ENCODE measurements at regions not wholly inside any gene's neighbourhood (a gene's known extent, or its start where the extent isn't known, plus 50 kb on each side); places are given as distances from the start of the nearest gene placed in this dataset.

DNA sequence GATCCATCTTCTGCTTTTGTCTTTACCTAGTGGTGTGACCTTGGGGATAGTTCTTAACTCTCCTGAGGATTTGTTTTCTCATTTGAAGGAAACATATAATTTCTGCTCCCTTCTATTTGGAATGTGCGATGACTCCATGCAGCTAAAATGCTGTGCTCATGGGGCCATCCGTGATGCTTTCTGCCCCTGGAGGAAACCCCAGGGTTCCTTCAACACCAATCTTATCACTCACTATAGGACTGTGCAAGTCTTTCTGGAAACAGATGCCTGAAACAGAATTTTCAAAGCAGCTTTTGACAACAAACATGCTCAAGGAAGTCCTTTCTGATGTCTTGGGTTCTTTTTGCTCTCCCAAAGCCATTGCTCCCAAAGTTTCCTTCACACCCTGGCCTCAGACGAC lies 128.8 kb upstream of the GGTLC1 start:
- H3K4me3 ChIP-seq: no peak overlapping the region
- H3K4me1 ChIP-seq: no peaks in the 10 kb centered on the region
- no peaks in the 10 kb centered on the region for H3K27me3 ChIP-seq
- H3K36me3 ChIP-seq: no peaks in the 10 kb centered on the region
- TF ChIP-seq, protein P1, sequence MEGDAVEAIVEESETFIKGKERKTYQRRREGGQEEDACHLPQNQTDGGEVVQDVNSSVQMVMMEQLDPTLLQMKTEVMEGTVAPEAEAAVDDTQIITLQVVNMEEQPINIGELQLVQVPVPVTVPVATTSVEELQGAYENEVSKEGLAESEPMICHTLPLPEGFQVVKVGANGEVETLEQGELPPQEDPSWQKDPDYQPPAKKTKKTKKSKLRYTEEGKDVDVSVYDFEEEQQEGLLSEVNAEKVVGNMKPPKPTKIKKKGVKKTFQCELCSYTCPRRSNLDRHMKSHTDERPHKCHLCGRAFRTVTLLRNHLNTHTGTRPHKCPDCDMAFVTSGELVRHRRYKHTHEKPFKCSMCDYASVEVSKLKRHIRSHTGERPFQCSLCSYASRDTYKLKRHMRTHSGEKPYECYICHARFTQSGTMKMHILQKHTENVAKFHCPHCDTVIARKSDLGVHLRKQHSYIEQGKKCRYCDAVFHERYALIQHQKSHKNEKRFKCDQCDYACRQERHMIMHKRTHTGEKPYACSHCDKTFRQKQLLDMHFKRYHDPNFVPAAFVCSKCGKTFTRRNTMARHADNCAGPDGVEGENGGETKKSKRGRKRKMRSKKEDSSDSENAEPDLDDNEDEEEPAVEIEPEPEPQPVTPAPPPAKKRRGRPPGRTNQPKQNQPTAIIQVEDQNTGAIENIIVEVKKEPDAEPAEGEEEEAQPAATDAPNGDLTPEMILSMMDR (IDR thresholded peaks at IDR 0.05): no peak
- no peaks in the 10 kb centered on the region for H3K9me3 ChIP-seq
- no peak for DNase-seq (ENCODE audit: low spot score)
- H3K27ac ChIP-seq: no peak overlapping the region

DNA sequence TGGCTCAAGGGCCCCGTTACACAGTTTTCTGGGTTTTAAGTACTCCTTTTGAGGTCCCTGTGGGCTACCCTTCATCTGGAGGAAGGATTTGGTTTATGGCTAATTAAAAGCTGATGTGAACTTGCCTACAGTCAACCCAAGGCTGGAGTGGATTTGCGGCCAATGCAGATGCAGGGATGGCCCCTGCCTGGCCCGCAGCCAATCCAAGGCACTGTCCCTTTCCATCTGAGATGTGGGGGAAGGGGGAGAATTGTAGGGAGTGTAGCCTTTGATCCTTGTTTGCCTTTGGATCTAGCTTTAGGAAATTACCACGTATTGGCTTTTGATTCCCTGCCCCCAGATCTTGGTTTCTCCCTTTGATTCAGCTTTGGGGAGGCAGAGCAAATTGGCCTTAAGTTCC lies 128.0 kb upstream of the GGTLC1 start:
- TF ChIP-seq, protein P1 (IDR thresholded peaks at IDR 0.05): no peak
- DNase-seq (ENCODE audit: low spot score): no peak

DNA sequence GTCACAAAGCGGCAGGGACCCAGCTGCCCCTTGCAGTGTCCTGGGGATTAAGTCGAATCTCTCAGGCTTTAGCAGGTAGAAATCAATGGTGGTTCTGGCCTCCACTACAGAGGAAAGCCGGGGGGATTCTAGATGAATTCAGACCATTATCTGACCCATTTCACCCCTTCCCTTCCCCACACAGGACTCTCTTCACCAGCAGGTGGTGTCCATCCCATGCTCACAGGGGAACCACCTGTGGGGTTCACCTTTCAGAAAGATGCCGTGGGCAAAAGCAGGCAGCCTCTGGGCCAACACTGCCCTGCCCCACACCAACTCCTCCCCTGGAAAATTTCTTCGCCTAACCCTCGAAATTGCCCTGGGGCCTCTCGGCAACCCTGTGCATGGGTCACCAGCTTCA lies 123.8 kb upstream of the GGTLC1 start:
- no peak overlapping the region for H3K4me3 ChIP-seq
- H3K27me3 ChIP-seq: no peaks in the 10 kb centered on the region
- no peaks in the 10 kb centered on the region for H3K4me1 ChIP-seq
- no peak overlapping the region for H3K27ac ChIP-seq
- H3K9me3 ChIP-seq: no peaks in the 10 kb centered on the region
- no peaks in the 10 kb centered on the region for H3K36me3 ChIP-seq
- TF ChIP-seq, protein P1 (IDR thresholded peaks at IDR 0.05): no peak
- no peak for DNase-seq (ENCODE audit: low spot score)

More for the DNA sequence above, 128.0 kb upstream of the GGTLC1 start:
- no peaks in the 10 kb centered on the region for H3K36me3 ChIP-seq
- no peaks in the 10 kb centered on the region for H3K27me3 ChIP-seq
- H3K4me3 ChIP-seq: no peak overlapping the region
- no peaks in the 10 kb centered on the region for H3K9me3 ChIP-seq
- no peak overlapping the region for H3K27ac ChIP-seq
- no peaks in the 10 kb centered on the region for H3K4me1 ChIP-seq

DNA sequence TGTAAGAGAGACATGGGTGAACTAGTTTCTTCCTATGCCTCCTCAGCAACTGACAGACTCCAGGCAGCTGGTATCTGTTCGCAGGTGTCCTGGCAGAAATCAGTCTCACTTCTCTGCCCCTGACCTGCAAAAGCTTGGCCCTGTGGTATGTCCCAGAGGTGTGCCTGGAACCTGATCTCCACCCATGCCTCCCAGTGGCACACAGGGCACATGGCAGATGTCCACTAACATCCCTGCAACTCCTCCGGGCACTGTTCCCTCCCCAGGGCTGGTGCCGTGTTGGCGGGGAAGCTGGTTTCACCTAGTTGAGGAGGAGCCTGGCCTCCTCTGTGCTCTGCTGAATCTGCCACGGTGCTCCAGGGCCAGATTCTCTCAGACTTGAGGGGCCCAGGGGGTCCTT lies 123.3 kb upstream of the GGTLC1 start:
- no peaks in the 10 kb centered on the region for H3K36me3 ChIP-seq
- no peaks in the 10 kb centered on the region for H3K4me1 ChIP-seq
- no peaks in the 10 kb centered on the region for H3K27me3 ChIP-seq
- TF ChIP-seq, protein P1 (IDR thresholded peaks at IDR 0.05): no peak
- no peak for DNase-seq (ENCODE audit: low spot score)
- H3K27ac ChIP-seq: no peak overlapping the region
- H3K4me3 ChIP-seq: no peak overlapping the region
- H3K9me3 ChIP-seq: no peaks in the 10 kb centered on the region

DNA sequence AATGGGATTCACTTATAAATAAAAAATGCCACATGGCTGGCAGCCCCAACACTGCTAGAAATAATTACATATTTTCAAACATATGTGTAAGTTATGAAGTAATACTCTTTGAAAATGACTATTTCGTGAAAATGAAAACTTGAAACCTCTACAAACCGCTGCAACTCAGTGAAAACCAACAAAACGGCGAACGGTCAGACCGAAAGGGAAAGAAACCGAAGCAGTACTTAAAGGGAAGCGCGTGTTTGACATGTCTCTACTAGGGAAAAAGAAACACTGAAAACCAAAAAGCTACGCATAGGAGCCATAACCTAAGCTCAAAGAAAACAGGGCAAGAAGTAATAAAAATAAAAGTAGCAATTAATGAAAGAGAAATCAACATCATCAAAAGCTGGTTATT lies 121.0 kb upstream of the GGTLC1 start:
- H3K27ac ChIP-seq: no peak overlapping the region
- H3K36me3 ChIP-seq: no peaks in the 10 kb centered on the region
- H3K4me3 ChIP-seq: no peak overlapping the region
- TF ChIP-seq, protein P1 (IDR thresholded peaks at IDR 0.05): no peak
- DNase-seq (ENCODE audit: low spot score): no peak
- H3K27me3 ChIP-seq: no peaks in the 10 kb centered on the region
- H3K4me1 ChIP-seq: no peaks in the 10 kb centered on the region
- H3K9me3 ChIP-seq: no peaks in the 10 kb centered on the region

DNA sequence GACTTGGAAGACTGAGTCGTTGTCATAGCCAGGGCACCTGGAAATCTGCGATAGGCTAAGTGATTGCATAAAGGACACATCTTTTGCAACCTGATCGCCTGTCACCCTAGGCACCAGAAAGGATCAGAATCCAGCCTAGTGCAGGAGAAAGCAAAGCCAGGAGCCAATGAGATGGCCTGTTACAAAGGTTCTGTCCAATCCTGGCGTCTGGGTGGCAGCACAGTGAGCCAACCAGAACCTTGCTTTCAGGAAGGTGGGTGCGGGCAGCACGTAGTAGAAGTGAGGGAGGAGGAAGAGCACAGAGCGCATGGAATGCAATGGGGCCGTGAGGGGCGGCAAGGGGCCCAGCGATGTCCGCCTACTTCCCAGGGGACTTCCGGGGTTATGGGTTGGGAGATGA lies 120.4 kb upstream of the GGTLC1 start:
- Histone ChIP-seq H3K27me3 (no peaks in the 10 kb centered on the region), H3K9me3 (no peaks in the 10 kb centered on the region)
- TF ChIP-seq, protein P1 (IDR thresholded peaks at IDR 0.05): no peak

More for the DNA sequence above, 120.4 kb upstream of the GGTLC1 start:
- Histone ChIP-seq H3K36me3 (no peaks in the 10 kb centered on the region), H3K4me3 (no peak overlapping the region), H3K4me1 (no peaks in the 10 kb centered on the region), H3K27ac (no peak overlapping the region)
- no peak for DNase-seq (ENCODE audit: low spot score)
